Gastroesophageal sphincter (tissue), 4 donors: ENCODE measurements at regions not wholly inside any gene's neighbourhood (a gene's known extent, or its start where the extent isn't known, plus 50 kb on each side); places are given as distances from the start of the nearest gene placed in this dataset.

Experiments used
- ATAC-seq: fragments of 150-250 bp; one replicate; pipeline ENCODE4 v1.9.1; 2016; ENCODE audit warnings: mild to moderate bottlenecking, moderate library complexity
- H3K27ac ChIP-seq, 4 donors: fragments of 200-600 bp; sonication (generic) in 3 of 4; 1 replicate in 3 of 4; 2 replicates in 1 of 4; pipeline ENCODE4 v1.5.1; 2016 to 2019
- H3K27me3 ChIP-seq: fragments of 200-600 bp; sonication (generic); one replicate; pipeline ENCODE4 v1.5.1; 2019
- H3K36me3 ChIP-seq, 2 donors: fragments of 200-600 bp; sonication (generic); one replicate each; pipeline ENCODE4 v1.5.1; 2019; ENCODE audit warnings: control low read depth in 1 of 2
- H3K4me1 ChIP-seq, 3 donors: fragments of 200-600 bp; sonication (generic); 1 replicate in 2 of 3; 2 replicates in 1 of 3; pipeline ENCODE4 v1.5.1; 2016 to 2019; ENCODE audit warnings: control low read depth in 2 of 3
- H3K4me3 ChIP-seq, 2 donors: fragments of 200-600 bp; sonication (generic); one replicate each; pipeline ENCODE4 v1.5.1; 2019; ENCODE audit warnings: mild to moderate bottlenecking in 1 of 2, moderate library complexity in 1 of 2
- H3K9me3 ChIP-seq, 3 donors: fragments of 200-600 bp; sonication (generic); one replicate each; pipeline ENCODE4 v1.5.1; 2017 to 2019; ENCODE audit warnings: control low read depth in 2 of 3
- CTCF ChIP-seq, 4 experiments: fragments of 200-600 bp in 2 of 4; fragments of 450-650 bp in 2 of 4; sonication (generic) in 1 of 4; IDR thresholded peaks; one replicate each; pipeline ENCODE4 v1.5.1; 2017 to 2019; ENCODE audit warnings: antibody characterized with exemption in 4 of 4, mild to moderate bottlenecking in 2 of 4, moderate library complexity in 2 of 4
- EP300 ChIP-seq: sonication (generic); formaldehyde crosslinking; IDR thresholded peaks from one replicate; pipeline ENCODE4 v1.6.1; 2017; ENCODE audit warnings: antibody characterized with exemption, mild to moderate bottlenecking
- POLR2A ChIP-seq, 2 donors: fragments of 450-650 bp; IDR thresholded peaks; one replicate each; pipeline ENCODE4 v1.6.1; 2017; ENCODE audit warnings: antibody characterized with exemption in 2 of 2, mild to moderate bottlenecking in 2 of 2, moderate library complexity in 1 of 2
- POLR2AphosphoS5 ChIP-seq: sonication (generic); formaldehyde crosslinking; IDR thresholded peaks from one replicate; pipeline ENCODE4 v1.6.1; 2017; ENCODE audit warnings: antibody characterized with exemption
- WGBS, 2 donors: methylation state at CpG; one replicate each; pipeline ENCODE4 v1.1.5; 2018; ENCODE audit warnings: low coverage in 1 of 2; 5-methylcytosine and 5-hydroxymethylcytosine counted together

- WGBS, 2 donors: 20 to 48% methylated on average over 1 to 4 of the region's 18 CpGs
- no peaks in the 10 kb centered on the region for H3K4me1 ChIP-seq
- TF ChIP-seq POLR2A (IDR thresholded peaks at IDR 0.05): no peak
- TF ChIP-seq CTCF (IDR thresholded peaks at IDR 0.05): no peak
- TF ChIP-seq POLR2AphosphoS5: no peak
- TF ChIP-seq EP300: no peak
- no peaks in the 10 kb centered on the region for H3K36me3 ChIP-seq
- peaks cover 55% of the 10 kb centered on the region for H3K27me3 ChIP-seq
- no peak overlapping the region for H3K27ac ChIP-seq
- H3K4me3 ChIP-seq: no peak overlapping the region
- H3K9me3 ChIP-seq: peaks cover 0 to 11% (median 0%) of the 10 kb centered on the region in 3 donors
- ATAC-seq: no peak
Observed at GRCh38 chr22:19641983-19642451, 72.3 kb upstream of the SEPTIN5 start.

GRCh38 chr22:19643448-19644313, 70.6 kb upstream of the SEPTIN5 start:
- peaks cover 0 to 26% (median 0%) of the 10 kb centered on the region in 3 donors for H3K9me3 ChIP-seq
- H3K27me3 ChIP-seq: peaks cover 56% of the 10 kb centered on the region
- H3K4me3 ChIP-seq: no peak overlapping the region
- no peak overlapping the region for H3K27ac ChIP-seq
- 56 to 73% methylated on average over 2 to 12 of the region's 13 CpGs for WGBS, 2 donors
- H3K36me3 ChIP-seq: no peaks in the 10 kb centered on the region
- no peak for TF ChIP-seq EP300
- ATAC-seq: no peak
- no peaks in the 10 kb centered on the region for H3K4me1 ChIP-seq

DNA sequence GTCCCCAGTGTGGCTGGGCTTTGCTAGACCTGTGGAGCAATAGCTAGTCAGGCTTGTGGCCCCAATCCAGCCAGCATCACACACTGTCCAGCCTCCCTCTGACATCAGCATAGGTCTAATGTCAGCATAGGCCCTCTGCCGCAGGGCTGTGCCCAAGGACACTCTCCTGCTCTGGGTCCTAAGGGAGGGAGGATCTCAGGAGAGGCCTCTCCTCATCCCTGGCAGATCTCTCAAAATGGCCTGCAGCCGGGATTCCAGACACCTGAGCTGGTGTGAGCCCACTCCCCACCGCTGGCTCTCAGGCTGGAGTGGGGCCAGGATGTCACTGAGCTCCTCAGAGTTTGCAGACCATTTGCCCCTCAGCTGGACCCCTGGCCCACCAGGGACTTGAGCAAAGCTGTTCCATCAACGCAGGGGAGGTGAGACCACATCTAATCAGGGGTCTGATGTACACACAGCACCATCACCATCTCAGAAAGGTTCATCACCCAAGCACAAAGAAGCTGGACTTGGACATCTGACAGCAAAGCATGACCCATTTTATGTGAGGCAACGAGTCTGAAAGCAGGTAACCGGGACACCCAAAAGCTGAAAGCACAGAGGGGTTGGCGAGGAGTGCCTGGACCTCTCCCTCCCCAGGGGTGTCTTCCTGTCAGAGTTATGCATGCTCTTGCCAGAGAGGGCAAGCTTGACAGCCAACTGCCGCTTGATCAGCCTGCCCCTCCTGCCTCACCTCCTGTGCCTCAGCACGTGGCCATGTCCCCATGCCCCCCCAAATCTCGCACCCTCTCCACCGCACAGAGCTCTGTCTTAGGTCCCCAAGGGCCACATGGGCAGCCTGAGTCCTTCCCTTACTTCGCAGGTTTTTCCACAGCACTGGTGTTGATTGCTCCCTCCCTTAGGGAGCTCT, 69.7 kb upstream of the SEPTIN5 start:
- Histone ChIP-seq H3K4me3 (no peak overlapping the region), H3K9me3 (peaks cover 0 to 33% (median 0%) of the 10 kb centered on the region in 3 donors), H3K36me3 (no peaks in the 10 kb centered on the region), H3K27me3 (peaks cover 56% of the 10 kb centered on the region), H3K27ac (no peak overlapping the region), H3K4me1 (no peaks in the 10 kb centered on the region)
- no peak for ATAC-seq
- TF ChIP-seq POLR2A (IDR thresholded peaks at IDR 0.05) (no peak), POLR2AphosphoS5 (no peak), EP300 (no peak), CTCF (IDR thresholded peaks at IDR 0.05) (no peak)
- 55 to 63% methylated on average over 4 of the region's 12 CpGs for WGBS, 2 donors

- no peak for TF ChIP-seq EP300
- TF ChIP-seq POLR2A (IDR thresholded peaks at IDR 0.05): no peak
- no peak for TF ChIP-seq POLR2AphosphoS5
- TF ChIP-seq CTCF (IDR thresholded peaks at IDR 0.05): no peak
- H3K27me3 ChIP-seq: peaks cover 55% of the 10 kb centered on the region
- no peaks in the 10 kb centered on the region for H3K4me1 ChIP-seq
- no peak overlapping the region for H3K4me3 ChIP-seq
- H3K36me3 ChIP-seq: no peaks in the 10 kb centered on the region
- WGBS, 2 donors: 52 to 60% methylated on average over 1 to 5 of the region's 6 CpGs
- H3K9me3 ChIP-seq: peaks cover 0 to 33% (median 0%) of the 10 kb centered on the region in 3 donors
- no peak overlapping the region for H3K27ac ChIP-seq
- ATAC-seq: no peak
Observed at GRCh38 chr22:19645391-19645790, 68.9 kb upstream of the SEPTIN5 start.

DNA sequence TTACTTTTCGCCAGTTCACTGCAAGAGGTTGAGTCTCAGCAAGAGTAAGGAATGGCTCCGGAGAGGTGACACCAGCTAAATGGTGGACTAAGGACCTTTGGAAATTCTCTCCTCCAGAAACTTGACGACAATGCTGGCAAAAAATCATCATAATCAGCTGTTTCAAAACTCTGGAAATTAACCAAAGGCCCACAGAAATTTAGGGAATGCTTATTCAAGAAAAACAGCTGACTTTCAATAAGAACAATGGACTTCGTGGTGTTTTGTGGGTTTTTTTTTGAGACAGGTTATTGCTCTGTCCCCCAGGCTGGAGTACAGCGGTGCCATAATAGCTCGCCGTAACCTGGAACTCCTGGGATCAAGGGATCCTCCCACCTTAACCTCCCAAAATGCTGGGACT, 68.4 kb upstream of the SEPTIN5 start:
- no peak for TF ChIP-seq CTCF (IDR thresholded peaks at IDR 0.05)
- no peak for TF ChIP-seq EP300
- no peak for TF ChIP-seq POLR2AphosphoS5
- no peak for TF ChIP-seq POLR2A (IDR thresholded peaks at IDR 0.05)
- Histone ChIP-seq H3K4me1 (no peaks in the 10 kb centered on the region), H3K27me3 (peaks cover 50% of the 10 kb centered on the region), H3K36me3 (no peaks in the 10 kb centered on the region), H3K27ac (no peak overlapping the region), H3K9me3 (peaks cover 0 to 36% (median 0%) of the 10 kb centered on the region in 3 donors), H3K4me3 (no peak overlapping the region)
- WGBS, 2 donors: 87 to 89% methylated on average over 5 of the region's 7 CpGs
- no peak for ATAC-seq
